WTC11 (cell line): ENCODE measurements at regions not wholly inside any gene's neighbourhood (a gene's known extent, or its start where the extent isn't known, plus 50 kb on each side); places are given as distances from the start of the nearest gene placed in this dataset.

ENCODE experiments used
- ATAC-seq: fragments of 200-7000 bp; cut with Tn5 transposase; 2 replicates; pipeline ENCODE4 v1.10.0; 2021; ENCODE audit warnings: mild to moderate bottlenecking, moderate library complexity
- CTCF ChIA-PET: fragments of 300-600 bp; sonication (Branson Sonifier 250); formaldehyde crosslinking; loops from one replicate; lab custom pipeline; 2021; ENCODE audit warnings: antibody characterized with exemption; lab: Charles Lee
- POLR2A ChIA-PET: fragments of 350-600 bp; sonication (Branson Sonifier 250); formaldehyde crosslinking; loops from one replicate; lab custom pipeline; 2021; ENCODE audit warnings: antibody characterized with exemption; lab: Charles Lee
- DNase-seq: peaks from one replicate; pipeline ENCODE4 v3.0.0; 2021; ENCODE audit warnings: low spot score
- H3K27ac Mint-ChIP-seq: 2 replicates; pipeline ENCODE4 v1.8.0; 2021; ENCODE audit warnings: mixed read lengths
- H3K27me3 Mint-ChIP-seq: 2 replicates; pipeline ENCODE4 v1.8.0; 2021; ENCODE audit warnings: low read depth, mild to moderate bottlenecking, moderate library complexity, mixed read lengths
- H3K36me3 Mint-ChIP-seq: 2 replicates; pipeline ENCODE4 v1.8.0; 2021; ENCODE audit warnings: mixed read lengths
- H3K4me1 Mint-ChIP-seq: 2 replicates; pipeline ENCODE4 v1.8.0; 2022; ENCODE audit warnings: mixed read lengths
- H3K4me3 Mint-ChIP-seq: 2 replicates; pipeline ENCODE4 v1.8.0; 2021; ENCODE audit warnings: mild to moderate bottlenecking, moderate library complexity, mixed read lengths
- H3K9me3 Mint-ChIP-seq: 2 replicates; pipeline ENCODE4 v1.8.0; 2021; ENCODE audit warnings: mixed read lengths
- ATF1 ChIP-seq: sonication (generic); formaldehyde crosslinking; IDR thresholded peaks from 2 replicates; pipeline ENCODE4 v1.8.1; 2023; ENCODE audit warnings: mild to moderate bottlenecking, moderate library complexity, missing genetic modification reagents
- CDX4 ChIP-seq: fragments of 250-450 bp; sonication (Bioruptor Pico); IDR thresholded peaks from 2 replicates; pipeline ENCODE4 v1.9.0; 2021; ENCODE audit warnings: moderate library complexity, mild to moderate bottlenecking, inconsistent platforms, borderline replicate concordance
- CREM ChIP-seq: sonication (generic); formaldehyde crosslinking; IDR thresholded peaks from 2 replicates; pipeline ENCODE4 v1.8.1; 2022; ENCODE audit warnings: mild to moderate bottlenecking, missing genetic modification reagents, moderate library complexity
- CTCF ChIP-seq: fragments of 200-600 bp; IDR thresholded peaks from 2 replicates; pipeline ENCODE4 v1.8.0; 2022; ENCODE audit warnings: antibody characterized with exemption
- ERG ChIP-seq: fragments of 250-450 bp; sonication (Bioruptor Pico); IDR thresholded peaks from 2 replicates; pipeline ENCODE4 v1.8.0; 2021; ENCODE audit warnings: mild to moderate bottlenecking
- FOXK1 ChIP-seq: sonication (generic); formaldehyde crosslinking; IDR thresholded peaks from 2 replicates; pipeline ENCODE4 v1.8.0; 2022; ENCODE audit warnings: mild to moderate bottlenecking, moderate library complexity, missing genetic modification reagents
- HMGXB4 ChIP-seq: sonication (generic); formaldehyde crosslinking; IDR thresholded peaks from 2 replicates; pipeline ENCODE4 v1.8.1; 2023; ENCODE audit warnings: mild to moderate bottlenecking, moderate library complexity, missing genetic modification reagents
- MLX ChIP-seq: sonication (generic); formaldehyde crosslinking; IDR thresholded peaks from 2 replicates; pipeline ENCODE4 v1.8.1; 2023; ENCODE audit warnings: mild to moderate bottlenecking, missing genetic modification reagents, moderate library complexity
- MXD4 ChIP-seq: fragments of 250-450 bp; sonication (Bioruptor Pico); IDR thresholded peaks from 2 replicates; pipeline ENCODE4 v1.8.0; 2021; ENCODE audit warnings: mild to moderate bottlenecking, moderate library complexity, borderline replicate concordance
- NFATC4 ChIP-seq: fragments of 250-450 bp; sonication (Bioruptor Pico); IDR thresholded peaks from 2 replicates; pipeline ENCODE4 v1.9.0; 2021; ENCODE audit warnings: mild to moderate bottlenecking
- NFYB ChIP-seq: sonication (generic); formaldehyde crosslinking; conservative IDR thresholded peaks from 2 replicates; pipeline ENCODE4 v1.8.0; 2022; ENCODE audit warnings: low read depth, missing genetic modification reagents
- NR2C2 ChIP-seq: sonication (generic); formaldehyde crosslinking; IDR thresholded peaks from 2 replicates; pipeline ENCODE4 v1.8.0; 2022; ENCODE audit warnings: mild to moderate bottlenecking, missing genetic modification reagents
- NR3C1 ChIP-seq: sonication (generic); formaldehyde crosslinking; conservative IDR thresholded peaks from 2 replicates; pipeline ENCODE4 v1.8.1; 2023; ENCODE audit warnings: low read depth, mild to moderate bottlenecking, missing genetic modification reagents
- RORB ChIP-seq: fragments of 250-450 bp; sonication (Bioruptor Pico); IDR thresholded peaks from 2 replicates; pipeline ENCODE4 v1.9.0; 2021; ENCODE audit warnings: mild to moderate bottlenecking
- SP1 ChIP-seq: sonication (generic); formaldehyde crosslinking; conservative IDR thresholded peaks from 2 replicates; pipeline ENCODE4 v1.8.1; 2022; ENCODE audit warnings: missing genetic modification reagents
- TEAD4 ChIP-seq: sonication (generic); formaldehyde crosslinking; IDR thresholded peaks from 2 replicates; pipeline ENCODE4 v1.8.0; 2022; ENCODE audit warnings: mild to moderate bottlenecking, missing genetic modification reagents
- USF1 ChIP-seq: sonication (generic); formaldehyde crosslinking; IDR thresholded peaks from 2 replicates; pipeline ENCODE4 v1.8.0; 2022; ENCODE audit warnings: mild to moderate bottlenecking, missing genetic modification reagents
- ZMAT4 ChIP-seq: fragments of 250-450 bp; sonication (Bioruptor Pico); IDR thresholded peaks from 2 replicates; pipeline ENCODE4 v1.9.0; 2021; ENCODE audit warnings: mild to moderate bottlenecking
- ZNF138 ChIP-seq: sonication (generic); formaldehyde crosslinking; conservative IDR thresholded peaks from 2 replicates; pipeline ENCODE4 v1.8.1; 2022; ENCODE audit warnings: mild to moderate bottlenecking, moderate library complexity, missing genetic modification reagents
- ZNF232 ChIP-seq: sonication (generic); formaldehyde crosslinking; IDR thresholded peaks from 2 replicates; pipeline ENCODE4 v1.8.0; 2022; ENCODE audit warnings: mild to moderate bottlenecking, missing genetic modification reagents
- ZNF263 ChIP-seq: sonication (generic); formaldehyde crosslinking; IDR thresholded peaks from 2 replicates; pipeline ENCODE4 v1.8.1; 2022; ENCODE audit warnings: low read depth, mild to moderate bottlenecking, moderate library complexity, missing genetic modification reagents

GRCh38 chr2:223700221-223700620 lies 98.1 kb upstream of the SCG2 start (continued):
- TF ChIP-seq ZNF138 (CRISPR knock-in tag): no peak
- no peak for TF ChIP-seq TEAD4 (CRISPR knock-in tag)

GRCh38 chr2:223697892-223698645 lies 95.9 kb upstream of the SCG2 start:
- H3K36me3 Mint-ChIP-seq: no peaks in the 10 kb centered on the region
- ATAC-seq (peak; percentile 46; the same call in 1 of the 2 replicates), DNase-seq (no peak)
- H3K4me1 Mint-ChIP-seq: no peaks in the 10 kb centered on the region
- no peaks in the 10 kb centered on the region for H3K27me3 Mint-ChIP-seq
- no peak overlapping the region for H3K4me3 Mint-ChIP-seq
- ChIA-PET CTCF (interaction anchor here (1.3 to 1.6 kb wide), 2 partner anchors 27 to 30 kb away, joined by 5 to 6 read pairs; no protein-coding TSS in a partner anchor), POLR2A (no interaction called here)
- no peak overlapping the region for H3K27ac Mint-ChIP-seq
- no peak for TF ChIP-seq MLX (CRISPR knock-in tag)
- no peak for TF ChIP-seq CTCF
- no peak for TF ChIP-seq HMGXB4 (CRISPR knock-in tag)
- TF ChIP-seq MXD4: no peak
- TF ChIP-seq ZMAT4 (CRISPR knock-in tag): no peak
- no peak for TF ChIP-seq ERG
- TF ChIP-seq FOXK1 (CRISPR knock-in tag): no peak
- TF ChIP-seq ZNF232 (CRISPR knock-in tag): no peak
- TF ChIP-seq CREM (CRISPR knock-in tag): no peak
- no peak for TF ChIP-seq NFYB (CRISPR knock-in tag)
- no peak for TF ChIP-seq ATF1 (CRISPR knock-in tag)
- no peaks in the 10 kb centered on the region for H3K9me3 Mint-ChIP-seq

GRCh38 chr2:223697316-223697891 lies 95.2 kb upstream of the SCG2 start:
- no peak overlapping the region for H3K4me3 Mint-ChIP-seq
- H3K4me1 Mint-ChIP-seq: no peaks in the 10 kb centered on the region
- no peak for DNase-seq
- H3K27ac Mint-ChIP-seq: no peak overlapping the region
- no peaks in the 10 kb centered on the region for H3K36me3 Mint-ChIP-seq
- POLR2A ChIA-PET: no interaction called here
- CTCF ChIA-PET: interaction anchor here (1.6 kb wide), 1 partner anchor 28 kb away, joined by 6 read pairs; no protein-coding TSS in a partner anchor
- no peaks in the 10 kb centered on the region for H3K9me3 Mint-ChIP-seq
- no peaks in the 10 kb centered on the region for H3K27me3 Mint-ChIP-seq
- no peak for ATAC-seq
- TF ChIP-seq NR3C1 (CRISPR knock-in tag) (no peak), HMGXB4 (CRISPR knock-in tag) (no peak), CTCF (no peak), RORB (no peak), ZNF263 (CRISPR knock-in tag) (no peak), SP1 (CRISPR knock-in tag) (no peak), NFATC4 (CRISPR knock-in tag) (no peak), USF1 (CRISPR knock-in tag) (no peak), CDX4 (CRISPR knock-in tag) (no peak), NR2C2 (no peak)
